Posterior vena cava (tissue), 2 donors: ENCODE measurements at regions not wholly inside any gene's neighbourhood (a gene's known extent, or its start where the extent isn't known, plus 50 kb on each side); places are given as distances from the start of the nearest gene placed in this dataset.

ENCODE experiments used
- DNase-seq: peaks from one replicate; pipeline ENCODE4 v3.0.0-alpha.2; 2020; ENCODE audit warnings: low spot score
- intact Hi-C, 2 donors: fragments of 100-400 bp; cut with DNase I; formaldehyde crosslinking; loops; one replicate each; pipeline versions ENCODE4 v1.14.1 to v1.14.2; 2022 to 2023
- donor health status: DM: yes; HTN: yes; CAD: no.
- donor health status: DM: yes; HTN: yes; CAD: no.

GRCh38 chr2:17107871-17108270, 410.4 kb downstream of the RAD51AP2 start:
- intact Hi-C loops = no loop called here
- no peak for DNase-seq

DNA sequence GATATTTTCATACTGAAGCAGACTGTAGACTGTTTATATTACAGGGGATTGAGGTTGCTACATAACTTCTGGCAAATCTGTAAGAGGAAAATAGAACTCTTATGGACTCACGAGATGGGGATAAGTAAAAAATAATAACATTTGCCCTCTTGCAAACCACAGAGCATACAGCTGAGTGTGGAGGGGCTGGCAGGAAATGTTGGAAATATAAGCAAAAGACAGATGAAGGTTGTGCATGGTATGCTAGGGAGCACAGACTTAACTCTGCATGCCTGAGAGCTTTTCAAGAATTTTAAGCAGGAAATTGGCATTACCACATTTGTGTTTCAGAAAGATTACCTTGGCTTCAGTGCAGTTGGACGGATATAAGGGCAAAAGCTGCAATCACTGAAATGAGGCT, 411.1 kb downstream of the RAD51AP2 start:
- intact Hi-C loops = no loop called here
- DNase-seq = no peak

DNA sequence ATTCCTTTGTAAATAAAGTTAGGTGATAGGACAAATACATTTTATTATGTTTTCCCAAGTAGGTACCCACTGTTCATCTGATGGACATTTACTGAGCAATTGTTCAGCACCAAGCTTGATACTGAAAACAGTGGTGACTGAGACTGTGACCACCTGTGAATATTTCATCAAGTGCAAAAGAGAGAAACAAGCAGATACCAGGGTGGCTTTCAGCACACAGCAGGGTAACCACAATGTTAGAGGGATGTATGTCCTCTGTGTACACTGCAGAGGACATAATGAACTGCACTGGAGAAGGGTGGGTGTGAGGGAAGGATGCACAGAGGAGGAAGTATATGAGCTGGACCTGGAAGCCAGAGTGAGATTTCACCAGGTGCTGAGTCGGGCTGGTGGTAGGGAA, 411.8 kb downstream of the RAD51AP2 start:
- DNase-seq = no peak
- intact Hi-C loops = no loop called here

GRCh38 chr2:17104454-17104853, 413.8 kb downstream of the RAD51AP2 start:
- no peak for DNase-seq
- intact Hi-C loops = no loop called here

GRCh38 chr2:17101596-17101995, 416.6 kb downstream of the RAD51AP2 start:
- intact Hi-C loops = no loop called here
- no peak for DNase-seq

GRCh38 chr2:17101091-17101490, 417.1 kb downstream of the RAD51AP2 start:
- no peak for DNase-seq
- intact Hi-C loops = no loop called here

GRCh38 chr2:17095340-17095739, 422.9 kb downstream of the RAD51AP2 start:
- no peak for DNase-seq

GRCh38 chr2:17093712-17094111, 424.5 kb downstream of the RAD51AP2 start:
- no peak for DNase-seq
- intact Hi-C loops = no loop called here

More at GRCh38 chr2:17095340-17095739, 422.9 kb downstream of the RAD51AP2 start:
- intact Hi-C loops = no loop called here

DNA sequence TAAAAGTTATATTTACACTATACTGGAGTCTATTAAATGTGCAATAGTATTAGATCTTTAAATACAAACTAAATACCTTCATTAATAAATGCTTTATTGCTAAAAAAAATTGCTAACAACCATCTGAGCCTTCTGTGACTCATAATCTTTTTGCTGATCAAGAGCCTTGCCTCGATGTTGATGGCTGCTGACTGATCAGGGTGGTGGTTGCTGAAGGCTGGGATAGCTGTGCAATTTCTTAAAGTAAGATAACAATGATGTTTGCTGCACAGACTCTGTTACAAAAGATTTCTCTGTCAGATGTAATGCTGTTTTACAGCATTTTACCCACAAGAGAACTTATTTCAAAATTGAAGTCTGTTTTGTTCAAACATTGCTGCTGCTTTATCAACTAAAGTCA, 421.4 kb upstream of the CYRIA start:
- intact Hi-C loops = no loop called here
- DNase-seq = no peak

DNA sequence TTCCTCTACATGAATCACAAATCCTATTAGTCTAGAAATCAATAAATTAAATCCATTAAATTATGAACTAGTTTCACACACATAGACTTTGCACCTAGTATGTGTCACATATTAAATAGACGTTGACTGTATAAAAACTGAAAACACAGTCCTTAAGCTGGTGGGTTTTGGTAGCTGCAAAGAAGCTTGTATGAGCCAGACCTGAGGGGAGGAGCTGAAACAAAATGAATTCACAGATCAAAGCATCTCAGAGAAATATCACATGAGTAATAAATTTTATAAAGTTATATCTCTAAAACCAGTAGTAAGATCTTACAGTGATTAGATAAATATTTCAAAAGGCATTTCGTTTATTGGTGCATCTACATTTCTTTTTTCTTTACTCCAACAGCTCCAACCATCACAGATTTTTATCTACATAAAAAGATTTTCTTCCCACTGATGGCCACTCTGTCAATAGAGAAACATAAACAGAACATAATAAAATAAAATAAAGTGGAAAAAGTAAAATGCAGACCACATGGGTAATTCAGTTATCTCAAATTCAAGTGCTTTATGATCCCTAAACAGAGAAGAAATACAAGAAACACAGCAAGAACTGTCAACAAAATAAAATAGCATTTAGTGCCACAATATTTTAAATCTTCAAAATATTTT, 420.0 kb upstream of the CYRIA start:
- no peak for DNase-seq
- intact Hi-C loops = no loop called here

GRCh38 chr2:17084877-17085276, 419.2 kb upstream of the CYRIA start:
- no peak for DNase-seq
- intact Hi-C loops = no loop called here

DNA sequence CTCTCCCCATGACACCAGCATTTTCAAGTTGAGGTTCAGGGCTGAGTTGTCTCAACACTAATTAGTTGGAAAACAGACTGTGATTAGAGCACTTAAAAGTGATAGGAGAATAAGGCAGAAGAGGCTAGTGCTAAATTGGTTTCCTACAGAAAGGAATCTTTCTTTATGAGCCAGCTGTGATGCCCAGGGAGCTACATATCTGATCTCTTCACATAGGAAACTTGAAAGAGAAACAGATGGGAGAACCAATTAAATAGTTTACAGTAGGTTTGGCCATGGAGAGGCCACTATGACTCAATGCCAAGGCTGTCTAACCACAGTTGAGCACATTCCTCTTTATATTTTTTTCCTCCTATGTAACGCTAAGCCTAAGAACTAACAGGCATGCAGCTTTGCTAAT, 418.3 kb upstream of the CYRIA start:
- DNase-seq = no peak
- intact Hi-C loops = no loop called here

GRCh38 chr2:17079262-17079661, 413.6 kb upstream of the CYRIA start:
- intact Hi-C loops = no loop called here

DNA sequence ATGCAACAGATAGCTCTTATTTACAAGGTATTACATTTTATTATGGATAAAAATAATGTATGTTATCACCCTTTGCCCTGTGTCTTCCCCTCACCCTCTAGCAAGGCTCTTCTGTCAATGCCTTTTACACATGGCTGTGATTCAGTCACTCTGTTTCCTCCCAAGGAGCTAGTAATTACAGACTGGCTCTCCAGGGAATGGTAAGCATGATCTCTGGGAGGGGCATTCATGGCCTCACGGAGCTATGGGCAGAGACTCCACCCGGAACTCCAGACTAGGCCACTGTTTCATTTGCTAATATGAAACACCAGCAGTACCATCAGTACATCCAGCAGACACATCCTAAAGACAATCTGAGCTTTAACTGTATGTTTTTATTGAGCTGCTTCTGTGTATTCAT, 410.9 kb upstream of the CYRIA start:
- intact Hi-C loops = no loop called here
- no peak for DNase-seq

More at GRCh38 chr2:17079262-17079661, 413.6 kb upstream of the CYRIA start:
- no peak for DNase-seq

GRCh38 chr2:17070711-17071110, 405.1 kb upstream of the CYRIA start:
- DNase-seq = no peak
- intact Hi-C loops = no loop called here

GRCh38 chr2:17069564-17069963, 403.9 kb upstream of the CYRIA start:
- no peak for DNase-seq
- intact Hi-C loops = no loop called here

GRCh38 chr2:17068021-17068420, 402.4 kb upstream of the CYRIA start:
- intact Hi-C loops = no loop called here

GRCh38 chr2:17065536-17065935, 399.9 kb upstream of the CYRIA start:
- DNase-seq = no peak
- intact Hi-C loops = no loop called here

More at GRCh38 chr2:17068021-17068420, 402.4 kb upstream of the CYRIA start:
- no peak for DNase-seq

GRCh38 chr2:17061028-17061427, 395.4 kb upstream of the CYRIA start:
- intact Hi-C loops = no loop called here
- no peak for DNase-seq

DNA sequence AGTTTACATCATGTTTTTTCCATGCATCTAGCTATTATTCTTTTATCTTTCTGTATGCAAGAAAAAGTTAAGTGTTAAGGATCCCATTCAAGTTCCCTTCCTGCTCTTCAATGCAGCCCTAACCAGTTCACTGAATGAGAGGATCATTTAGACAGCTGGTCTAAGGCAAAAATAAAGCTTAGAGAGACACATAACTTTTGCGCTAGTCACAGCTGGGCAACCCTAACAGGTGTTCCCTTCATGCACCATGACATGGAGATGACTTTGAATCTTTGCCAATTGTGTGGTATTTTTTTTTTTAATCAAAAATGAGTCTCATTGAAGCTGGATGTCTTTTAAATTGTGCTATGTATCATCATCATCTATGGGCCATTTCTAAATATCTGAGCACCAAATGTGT, 393.8 kb upstream of the CYRIA start:
- DNase-seq = no peak
- intact Hi-C loops = no loop called here

- intact Hi-C loops = no loop called here
- no peak for DNase-seq
Observed at GRCh38 chr2:17058772-17059402, 393.3 kb upstream of the CYRIA start.
